Colonic mucosa (tissue), 4 donors: ENCODE measurements at regions not wholly inside any gene's neighbourhood (a gene's known extent, or its start where the extent isn't known, plus 50 kb on each side); places are given as distances from the start of the nearest gene placed in this dataset.
"Not testable (repeated sequence)": the region's sequence is repeated elsewhere in the genome, so short reads cannot be mapped to it uniquely, and the experiment has no call there.

ENCODE experiments used
- DNase-seq: peaks from one replicate; pipeline ENCODE4 v3.0.0-alpha.2; 2020
- H3K27ac ChIP-seq: fragments of 200-600 bp; one replicate; pipeline ENCODE4 v1.8.0; 2021
- H3K27me3 ChIP-seq: fragments of 200-600 bp; one replicate; pipeline ENCODE4 v1.8.0; 2021
- H3K36me3 ChIP-seq: fragments of 200-600 bp; one replicate; pipeline ENCODE4 v1.8.0; 2021
- H3K4me1 ChIP-seq: fragments of 200-600 bp; one replicate; pipeline ENCODE4 v1.8.0; 2021; ENCODE audit warnings: mild to moderate bottlenecking
- H3K4me3 ChIP-seq: fragments of 200-600 bp; one replicate; pipeline ENCODE4 v1.8.0; 2021
- H3K9ac ChIP-seq, 2 donors: one replicate each; pipeline ENCODE4 v1.7.0; 2013; ENCODE audit warnings: control low read depth in 2 of 2, low read depth in 2 of 2, low read length in 2 of 2
- H3K9me3 ChIP-seq: fragments of 200-600 bp; one replicate; pipeline ENCODE4 v1.8.0; 2021
- CTCF ChIP-seq: fragments of 200-600 bp; IDR thresholded peaks from one replicate; pipeline ENCODE4 v1.8.0; 2022; ENCODE audit warnings: antibody characterized with exemption, mild to moderate bottlenecking
- intact Hi-C: fragments of 100-400 bp; cut with DNase I; formaldehyde crosslinking; loops from one replicate; pipeline ENCODE4 v1.14.1; 2022
- donor health status: healthy.
- donor health status: DM: no; HTN: no; CAD: no.
- donor health status: DM: no; HTN: no; CAD: no.

DNA sequence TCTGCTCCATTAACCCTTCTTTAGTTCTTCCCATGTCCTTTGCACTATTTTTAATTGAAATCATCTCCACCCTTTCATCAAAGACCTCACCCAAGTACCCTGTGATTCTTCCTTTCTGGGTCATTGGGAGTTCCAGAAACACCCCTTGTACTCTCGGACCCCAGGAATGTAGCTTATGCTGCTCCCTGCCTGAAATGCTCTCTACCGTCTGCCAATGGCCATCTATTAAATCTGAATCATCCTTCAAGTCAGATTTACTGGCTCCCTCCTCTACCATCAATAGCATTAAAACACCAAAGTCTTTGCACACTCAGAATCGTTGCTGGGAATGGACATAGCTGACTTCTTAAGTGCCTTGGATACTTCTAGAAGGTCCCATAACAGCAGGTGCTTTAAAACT is 73.2 kb upstream of the GADD45A start:
- Histone ChIP-seq H3K27ac (no peak overlapping the region), H3K27me3 (no peaks in the 10 kb centered on the region), H3K4me1 (no peaks in the 10 kb centered on the region), H3K9ac (no peak overlapping the region), H3K36me3 (no peaks in the 10 kb centered on the region), H3K9me3 (no peaks in the 10 kb centered on the region), H3K4me3 (no peak overlapping the region)
- DNase-seq = no peak
- intact Hi-C loops = no loop called here
- no peak for TF ChIP-seq CTCF

DNA sequence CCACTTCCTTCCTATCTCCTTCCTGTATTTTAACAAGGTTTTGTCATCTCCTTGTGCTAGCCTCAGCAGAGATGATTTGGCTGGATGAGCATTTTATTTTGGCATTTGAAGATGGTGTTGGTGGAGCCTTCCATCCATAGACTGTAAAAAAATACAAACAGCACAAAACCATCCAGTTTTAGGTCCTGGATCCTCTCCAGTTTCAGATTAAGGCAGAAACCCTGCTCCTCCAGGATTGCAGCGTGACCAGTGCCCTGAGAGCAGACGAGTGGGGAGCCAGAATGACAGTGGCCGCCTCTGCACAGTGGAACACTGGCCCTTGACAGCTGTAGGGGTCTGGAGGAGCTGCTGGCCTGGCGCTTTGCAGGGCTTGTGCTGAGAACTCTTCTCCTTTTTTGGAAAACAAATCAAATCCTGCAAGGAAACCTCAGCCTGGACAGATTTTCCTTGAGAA is 72.2 kb upstream of the GADD45A start:
- no peaks in the 10 kb centered on the region for H3K27me3 ChIP-seq
- H3K27ac ChIP-seq = peak overlapping the region; percentile 6
- no peak for TF ChIP-seq CTCF
- no peaks in the 10 kb centered on the region for H3K4me1 ChIP-seq
- H3K4me3 ChIP-seq = no peak overlapping the region
- H3K9ac ChIP-seq = no peak overlapping the region
- intact Hi-C loops = no loop called here
- no peak for DNase-seq
- no peaks in the 10 kb centered on the region for H3K36me3 ChIP-seq
- H3K9me3 ChIP-seq = no peaks in the 10 kb centered on the region

DNA sequence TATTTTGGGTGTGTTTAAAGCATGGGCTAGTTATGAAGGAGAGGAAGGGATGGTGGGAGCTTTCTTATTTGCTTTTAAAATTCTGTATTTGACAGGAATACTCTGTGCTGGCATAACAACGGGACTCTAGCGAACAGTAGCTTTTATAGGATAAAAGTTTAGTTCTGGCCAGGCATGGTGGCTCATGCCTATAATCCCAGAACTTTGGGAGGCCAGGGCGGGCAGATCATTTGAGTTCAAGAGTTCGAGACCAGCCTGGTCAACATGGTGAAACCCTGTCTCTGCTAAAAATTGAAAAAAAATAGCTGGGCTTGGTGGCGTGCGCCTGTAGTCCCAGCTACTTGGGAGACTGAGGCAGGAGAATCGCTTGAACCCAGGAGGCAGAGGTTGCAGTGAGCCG is 71.5 kb upstream of the GADD45A start:
- H3K4me3 ChIP-seq, H3K4me1 ChIP-seq, H3K9me3 ChIP-seq, H3K36me3 ChIP-seq, intact Hi-C loops, H3K9ac ChIP-seq, DNase-seq, H3K27me3 ChIP-seq: not testable (repeated sequence)
- peak overlapping the region; percentile 6 for H3K27ac ChIP-seq

DNA sequence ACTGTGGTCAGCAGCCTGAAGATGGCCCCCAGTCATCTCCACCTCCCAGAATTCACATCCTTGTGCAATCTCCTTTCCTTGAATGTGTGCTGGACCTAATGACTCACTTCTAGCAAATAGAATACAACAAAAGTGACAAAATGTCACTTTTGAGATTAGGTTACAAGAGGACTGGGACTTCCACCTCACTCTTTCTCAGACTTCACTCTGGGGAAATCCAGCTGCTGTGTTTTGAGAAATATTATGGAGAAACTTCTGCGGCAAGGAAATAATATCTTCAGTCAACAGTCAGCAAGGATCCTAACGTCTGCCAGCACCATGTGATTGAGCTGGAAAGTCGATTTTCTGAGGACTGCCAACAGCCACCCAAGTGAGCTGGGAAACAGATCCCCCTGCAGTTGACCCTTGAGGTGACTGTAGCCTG is 70.5 kb upstream of the GADD45A start:
- H3K4me1 ChIP-seq = no peaks in the 10 kb centered on the region
- H3K27ac ChIP-seq = no peak overlapping the region
- intact Hi-C loops = no loop called here

GRCh38 chr1:67615886-67616285 is 69.1 kb upstream of the GADD45A start:
- Histone ChIP-seq H3K9ac (no peak overlapping the region), H3K4me3 (no peak overlapping the region), H3K36me3 (no peaks in the 10 kb centered on the region), H3K27ac (no peak overlapping the region), H3K9me3 (no peaks in the 10 kb centered on the region), H3K27me3 (no peaks in the 10 kb centered on the region), H3K4me1 (no peaks in the 10 kb centered on the region)
- TF ChIP-seq CTCF = no peak
- no peak for DNase-seq
- intact Hi-C loops = no loop called here

More for the DNA sequence above, 70.5 kb upstream of the GADD45A start:
- H3K36me3 ChIP-seq = no peaks in the 10 kb centered on the region
- TF ChIP-seq CTCF = no peak
- H3K27me3 ChIP-seq = no peaks in the 10 kb centered on the region
- H3K4me3 ChIP-seq = no peak overlapping the region
- no peak overlapping the region for H3K9ac ChIP-seq
- DNase-seq = no peak
- H3K9me3 ChIP-seq = no peaks in the 10 kb centered on the region

DNA sequence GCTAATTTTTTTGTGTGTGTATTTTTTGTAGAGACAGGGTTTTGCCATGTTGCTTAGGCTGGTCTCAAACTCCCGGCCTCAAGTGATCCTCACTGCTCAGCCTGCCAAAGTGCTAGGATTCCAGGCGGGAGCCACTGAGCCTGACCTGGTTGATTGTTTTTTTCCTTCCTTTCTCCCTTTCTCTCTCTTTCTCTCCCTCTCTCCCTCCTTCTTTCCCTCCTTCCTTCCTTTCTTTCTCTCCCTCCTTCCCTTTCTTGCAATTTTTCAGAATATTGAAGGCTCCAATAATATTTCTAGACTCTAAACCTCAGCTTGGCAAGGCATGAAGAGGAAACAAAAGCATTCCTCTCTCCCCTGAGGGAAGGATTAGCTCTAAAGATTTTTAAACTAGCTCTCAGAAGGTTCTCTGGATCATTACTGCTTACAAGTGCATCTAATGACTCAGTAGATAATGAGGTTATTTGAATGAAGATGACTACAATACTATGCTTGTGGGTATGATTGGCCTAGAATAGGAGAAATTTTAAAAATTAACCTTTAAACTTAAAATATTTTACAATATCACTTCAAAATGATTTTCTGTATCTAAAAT is 68.5 kb upstream of the GADD45A start:
- no peaks in the 10 kb centered on the region for H3K36me3 ChIP-seq
- TF ChIP-seq CTCF = no peak
- no peak for DNase-seq
- H3K27ac ChIP-seq = no peak overlapping the region
- no peaks in the 10 kb centered on the region for H3K9me3 ChIP-seq
- no peak overlapping the region for H3K9ac ChIP-seq
- intact Hi-C loops = no loop called here
- H3K4me3 ChIP-seq = no peak overlapping the region
- no peaks in the 10 kb centered on the region for H3K27me3 ChIP-seq
- H3K4me1 ChIP-seq = no peaks in the 10 kb centered on the region
